Lung (tissue), 11 donors: ENCODE measurements at regions not wholly inside any gene's neighbourhood (a gene's known extent, or its start where the extent isn't known, plus 50 kb on each side); places are given as distances from the start of the nearest gene placed in this dataset.

Experiments
- ATAC-seq: fragments of 200-7000 bp; cut with Tn5 transposase; one replicate; pipeline ENCODE4 v1.9.1; 2020; ENCODE audit warnings: moderate number of reproducible peaks; ENCODE audit not compliant: insufficient read depth, low FRiP score
- DNase-seq, 3 donors: peaks; one replicate each; pipeline ENCODE4 v3.0.0-alpha.2; 2013 to 2017
- H3K27ac ChIP-seq, 2 donors: one replicate each; pipeline ENCODE4 v1.5.1; 2013; ENCODE audit warnings: mild to moderate bottlenecking in 2 of 2, moderate library complexity in 2 of 2, control low read depth in 1 of 2, inconsistent platforms in 1 of 2, low read depth in 1 of 2, low read length in 1 of 2
- H3K27me3 ChIP-seq, 3 donors: one replicate each; pipeline ENCODE4 v1.5.1; 2013; ENCODE audit warnings: low read length in 2 of 3; ENCODE audit not compliant: control insufficient read depth in 3 of 3, insufficient read depth in 3 of 3
- H3K36me3 ChIP-seq, 4 donors: one replicate each; pipeline ENCODE4 v1.5.1; 2013; ENCODE audit warnings: low read length in 4 of 4, mild to moderate bottlenecking in 1 of 4, moderate library complexity in 1 of 4; ENCODE audit not compliant: control insufficient read depth in 4 of 4, insufficient read depth in 4 of 4
- H3K4me1 ChIP-seq, 5 donors: one replicate each; pipeline ENCODE4 v1.5.1; 2013; ENCODE audit warnings: low read length in 5 of 5, mild to moderate bottlenecking in 2 of 5, moderate library complexity in 1 of 5; ENCODE audit not compliant: control insufficient read depth in 5 of 5, insufficient read depth in 5 of 5
- H3K4me3 ChIP-seq: one replicate; pipeline ENCODE4 v1.5.1; 2013; ENCODE audit warnings: mild to moderate bottlenecking, control low read depth, moderate library complexity
- H3K9ac ChIP-seq, 2 donors: one replicate each; pipeline ENCODE4 v1.5.1; 2013; ENCODE audit warnings: low read length in 2 of 2, control low read depth in 1 of 2; ENCODE audit not compliant: insufficient read depth in 1 of 2
- H3K9me3 ChIP-seq, 4 donors: one replicate each; pipeline ENCODE4 v1.5.1; 2013; ENCODE audit warnings: low read length in 3 of 4, mild to moderate bottlenecking in 1 of 4, moderate library complexity in 1 of 4; ENCODE audit not compliant: control insufficient read depth in 4 of 4, insufficient read depth in 3 of 4
- CTCF ChIP-seq: IDR thresholded peaks from 2 replicates; pipeline ENCODE4 v1.5.1; 2012; ENCODE audit warnings: mild to moderate bottlenecking; ENCODE audit errors: control extremely low read depth, extremely low read depth
- WGBS, 2 donors: extraction: QIAGEN DNeasy Blood & Tissue Kit; methylation state at CpG; one replicate each; pipeline ENCODE4 v1.1.7; 2013; 5-methylcytosine and 5-hydroxymethylcytosine counted together
- donor health status: control.
- donor health status: control.
- donor health status: Bipolar disorder and iron deficiency.
- donor health status: healthy.
- donor health status: DM: yes; HTN: yes; CAD: no.

- DNase-seq (no peak), ATAC-seq (no peak)
- Histone ChIP-seq H3K27ac (no peak overlapping the region), H3K4me1 (peaks cover 0 to 9% (median 0%) of the 10 kb centered on the region in 5 donors), H3K36me3 (no peaks in the 10 kb centered on the region), H3K9ac (no peak overlapping the region), H3K27me3 (no peaks in the 10 kb centered on the region), H3K9me3 (no peaks in the 10 kb centered on the region), H3K4me3 (no peak overlapping the region)
- no peak for TF ChIP-seq CTCF
- 43 to 54% methylated on average over 3 of the region's 3 CpGs for WGBS, 2 donors
These were observed 415.8 kb upstream of the SEMA6D start for GRCh38 chr15:47301481-47301880.

- Histone ChIP-seq H3K4me3 (no peak overlapping the region), H3K36me3 (no peaks in the 10 kb centered on the region), H3K9ac (no peak overlapping the region), H3K27me3 (no peaks in the 10 kb centered on the region), H3K9me3 (no peaks in the 10 kb centered on the region), H3K27ac (no peak overlapping the region), H3K4me1 (peaks cover 0 to 9% (median 0%) of the 10 kb centered on the region in 5 donors)
- no peak for TF ChIP-seq CTCF
- DNase-seq (no peak), ATAC-seq (no peak)
These were observed 412.6 kb upstream of the SEMA6D start for GRCh38 chr15:47304656-47305055.

GRCh38 chr15:47312161-47312560 lies 405.1 kb upstream of the SEMA6D start:
- no peak overlapping the region for H3K4me3 ChIP-seq
- no peak overlapping the region for H3K27ac ChIP-seq
- no peak for DNase-seq
- no peaks in the 10 kb centered on the region for H3K9me3 ChIP-seq
- peaks cover 0 to 4% (median 0%) of the 10 kb centered on the region in 5 donors for H3K4me1 ChIP-seq
- no peak overlapping the region for H3K9ac ChIP-seq
- no peak for ATAC-seq
- WGBS, 2 donors, result 69 to 76% methylated on average over 3 of the region's 3 CpGs
- no peak for TF ChIP-seq CTCF
- H3K27me3 ChIP-seq, result no peaks in the 10 kb centered on the region
- no peaks in the 10 kb centered on the region for H3K36me3 ChIP-seq
